ENCODE measurements at regions not wholly inside any gene's neighbourhood (a gene's known extent, or its start where the extent isn't known, plus 50 kb on each side); places are given as distances from the start of the nearest gene placed in this dataset.

- no peaks in the 10 kb centered on the region for H3K36me3 Mint-ChIP-seq (ENCODE audit: insufficient read depth)
- H3K27me3 Mint-ChIP-seq: peaks cover 14% of the 10 kb centered on the region
- TF ChIP-seq CTCF (IDR thresholded peaks at IDR 0.05; ENCODE audit: unreplicated experiment): no peak
- H3K9me3 Mint-ChIP-seq (ENCODE audit: low read depth): no peaks in the 10 kb centered on the region
- H3K4me1 Mint-ChIP-seq (ENCODE audit: low read depth): no peaks in the 10 kb centered on the region
- no peak overlapping the region for H3K4me3 Mint-ChIP-seq (ENCODE audit: low read depth)
- H3K27ac Mint-ChIP-seq: no peak overlapping the region
- DNase-seq (ENCODE audit: low spot score, unreplicated experiment): no peak
These were observed 721.9 kb downstream of the PTPRU start for GRCh38 chr1:29958271-29958670.

GRCh38 chr1:29956349-29957030 is 720.2 kb downstream of the PTPRU start:
- Mint-ChIP-seq H3K4me3 (ENCODE audit: low read depth) (no peak overlapping the region), H3K27ac (no peak overlapping the region), H3K27me3 (peaks cover 19% of the 10 kb centered on the region), H3K36me3 (ENCODE audit: insufficient read depth) (no peaks in the 10 kb centered on the region), H3K4me1 (ENCODE audit: low read depth) (no peaks in the 10 kb centered on the region), H3K9me3 (ENCODE audit: low read depth) (no peaks in the 10 kb centered on the region)
- TF ChIP-seq CTCF (IDR thresholded peaks at IDR 0.05; ENCODE audit: unreplicated experiment): no peak
- DNase-seq (ENCODE audit: low spot score, unreplicated experiment): no peak

- Mint-ChIP-seq H3K36me3 (ENCODE audit: insufficient read depth) (no peaks in the 10 kb centered on the region), H3K4me3 (ENCODE audit: low read depth) (no peak overlapping the region), H3K9me3 (ENCODE audit: low read depth) (no peaks in the 10 kb centered on the region), H3K27me3 (peaks cover 19% of the 10 kb centered on the region), H3K4me1 (ENCODE audit: low read depth) (no peaks in the 10 kb centered on the region), H3K27ac (no peak overlapping the region)
- TF ChIP-seq CTCF (IDR thresholded peaks at IDR 0.05; ENCODE audit: unreplicated experiment): no peak
- no peak for DNase-seq (ENCODE audit: low spot score, unreplicated experiment)
These were observed 718.3 kb downstream of the PTPRU start for GRCh38 chr1:29954591-29954990.

GRCh38 chr1:29953961-29954360 is 717.6 kb downstream of the PTPRU start:
- Mint-ChIP-seq H3K36me3 (ENCODE audit: insufficient read depth) (no peaks in the 10 kb centered on the region), H3K4me1 (ENCODE audit: low read depth) (no peaks in the 10 kb centered on the region), H3K4me3 (ENCODE audit: low read depth) (no peak overlapping the region), H3K9me3 (ENCODE audit: low read depth) (no peaks in the 10 kb centered on the region), H3K27me3 (peaks cover 19% of the 10 kb centered on the region), H3K27ac (no peak overlapping the region)
- DNase-seq (ENCODE audit: low spot score, unreplicated experiment): no peak
- no peak for TF ChIP-seq CTCF (IDR thresholded peaks at IDR 0.05; ENCODE audit: unreplicated experiment)

GRCh38 chr1:29949676-29950075 is 713.4 kb downstream of the PTPRU start:
- Mint-ChIP-seq H3K36me3 (ENCODE audit: insufficient read depth) (no peaks in the 10 kb centered on the region), H3K27me3 (peaks cover 38% of the 10 kb centered on the region), H3K4me1 (ENCODE audit: low read depth) (no peaks in the 10 kb centered on the region), H3K4me3 (ENCODE audit: low read depth) (no peak overlapping the region), H3K27ac (no peak overlapping the region), H3K9me3 (ENCODE audit: low read depth) (no peaks in the 10 kb centered on the region)
- DNase-seq (ENCODE audit: low spot score, unreplicated experiment): no peak
- no peak for TF ChIP-seq CTCF (IDR thresholded peaks at IDR 0.05; ENCODE audit: unreplicated experiment)

Measured in progenitor cell of endocrine pancreas (in vitro differentiated cells).